ENCODE measurements at regions not wholly inside any gene's neighbourhood (a gene's known extent, or its start where the extent isn't known, plus 50 kb on each side); places are given as distances from the start of the nearest gene placed in this dataset.
A peak's percentile ranks its signal among the peaks of the same experiment; 100 is the strongest.
"Not testable (repeated sequence)": the region's sequence is repeated elsewhere in the genome, so short reads cannot be mapped to it uniquely, and the experiment has no call there.

- Histone ChIP-seq H3K27me3 (no peaks in the 10 kb centered on the region), H3K4me2 (no peak overlapping the region), H3K4me1 (peaks cover 8 to 18% (median 12%) of the 10 kb centered on the region in 10 experiments; a peak in 19 of 20 replicates), H3K9ac (no peak overlapping the region), H3K36me3 (no peaks in the 10 kb centered on the region), H3K9me3 (replicated peaks in 1 of 11) (0 out of 22 replicates have a peak, but pooled peaks cover 0 to 4% (median 0%) of the 10 kb centered on the region in 11 experiments), H3K4me3 (no peak overlapping the region), H4K20me1 (no peaks in the 10 kb centered on the region), H3K27ac (no peak overlapping the region)
- no peak for TF ChIP-seq Cebpa-rat (IDR thresholded peaks at IDR 0.05)
Observed at GRCh38 chr10:45246522-45246921, 68.9 kb downstream of the OR13A1 start.

- H3K4me1 ChIP-seq: peaks cover 8 to 25% (median 11%) of the 10 kb centered on the region in 10 experiments; a peak in 19 of 20 replicates
- no peaks in the 10 kb centered on the region for H4K20me1 ChIP-seq
- no peaks in the 10 kb centered on the region for H3K27me3 ChIP-seq
- peak overlapping the region in 3 of 11 experiments; percentile 13 to 46 (median 13); a peak in 2 of 22 replicates for H3K27ac ChIP-seq
- TF ChIP-seq Cebpa-rat (IDR thresholded peaks at IDR 0.05): no peak
- peak overlapping the region; percentile 35 to 84 (median 61) for H3K4me2 ChIP-seq
- H3K4me3 ChIP-seq: no peak overlapping the region; a peak in 1 of 20 replicates
- H3K9ac ChIP-seq: peak overlapping the region in 1 of 11 experiments; percentile 18; a peak in 1 of 22 replicates
- H3K9me3 ChIP-seq (replicated peaks in 1 of 11): 0 out of 22 replicates have a peak, but pooled peaks cover 0 to 4% (median 0%) of the 10 kb centered on the region in 11 experiments
- H3K36me3 ChIP-seq: no peaks in the 10 kb centered on the region
Observed at GRCh38 chr10:45249978-45250693, 65.3 kb downstream of the OR13A1 start.

GRCh38 chr10:45250694-45251075, 64.7 kb downstream of the OR13A1 start:
- peaks cover 8 to 25% (median 11%) of the 10 kb centered on the region in 10 experiments; a peak in 19 of 20 replicates for H3K4me1 ChIP-seq
- not testable (repeated sequence) for H3K27me3 ChIP-seq; H4K20me1 ChIP-seq; H3K9me3 ChIP-seq (replicated peaks in 1 of 11); H3K36me3 ChIP-seq; H3K4me3 ChIP-seq
- peak overlapping the region in 1 of 11 experiments; percentile 18; a peak in 1 of 22 replicates for H3K9ac ChIP-seq
- H3K4me2 ChIP-seq: peak overlapping the region; percentile 35 to 84 (median 61)
- H3K27ac ChIP-seq: peak overlapping the region in 3 of 11 experiments; percentile 13 to 46 (median 13); a peak in 2 of 22 replicates
